ENCODE measurements at regions not wholly inside any gene's neighbourhood (a gene's known extent, or its start where the extent isn't known, plus 50 kb on each side); places are given as distances from the start of the nearest gene placed in this dataset.

GRCh38 chr17:54220829-54221228, 398.1 kb downstream of the KIF2B start:
- TF ChIP-seq CTCF (IDR thresholded peaks at IDR 0.05 in 8 of 11, conservative IDR thresholded peaks at IDR 0.05 in 3 of 11) = no peak
- TF ChIP-seq POLR2AphosphoS5 (IDR thresholded peaks at IDR 0.05) = no peak
